H9 (cell line): ENCODE measurements at regions not wholly inside any gene's neighbourhood (a gene's known extent, or its start where the extent isn't known, plus 50 kb on each side); places are given as distances from the start of the nearest gene placed in this dataset.

Experiments
- DNase-seq: peaks from one replicate; pipeline ENCODE4 v3.0.0-alpha.2; 2017
- H2AFZ ChIP-seq: one replicate; pipeline ENCODE4 v1.6.1; 2013; ENCODE audit warnings: mild to moderate bottlenecking, low read length, control low read depth, moderate library complexity
- H2AK5ac ChIP-seq: 2 replicates; pipeline ENCODE4 v1.6.1; 2013; ENCODE audit warnings: low read length, control low read depth, mixed read lengths; ENCODE audit not compliant: insufficient read length
- H2BK120ac ChIP-seq: one replicate; pipeline ENCODE4 v1.6.1; 2013; ENCODE audit warnings: low read depth, mild to moderate bottlenecking, low read length, control low read depth, inconsistent platforms; ENCODE audit not compliant: poor library complexity, severe bottlenecking
- H2BK12ac ChIP-seq: 2 replicates; pipeline ENCODE4 v1.6.1; 2013; ENCODE audit warnings: low read length, control low read depth, mixed read lengths, low read depth; ENCODE audit not compliant: insufficient read length
- H2BK15ac ChIP-seq: 2 replicates; pipeline ENCODE4 v1.6.1; 2013; ENCODE audit warnings: low read depth, low read length, control low read depth
- H2BK20ac ChIP-seq: one replicate; pipeline ENCODE4 v1.6.1; 2013; ENCODE audit warnings: low read depth, mild to moderate bottlenecking, low read length, control low read depth, inconsistent platforms; ENCODE audit not compliant: poor library complexity, severe bottlenecking
- H2BK5ac ChIP-seq: 2 replicates; pipeline ENCODE4 v1.6.1; 2013; ENCODE audit warnings: low read length, control low read depth, mixed read lengths; ENCODE audit not compliant: insufficient read length
- H3K14ac ChIP-seq: 2 replicates; pipeline ENCODE4 v1.6.1; 2013; ENCODE audit warnings: low read length, control low read depth; ENCODE audit not compliant: insufficient read depth
- H3K18ac ChIP-seq: 2 replicates; pipeline ENCODE4 v1.6.1; 2013; ENCODE audit warnings: low read depth, mild to moderate bottlenecking, mixed read lengths, low read length, control low read depth; ENCODE audit not compliant: insufficient read length
- H3K23ac ChIP-seq: 2 replicates; pipeline ENCODE4 v1.6.1; 2013; ENCODE audit warnings: low read length, control low read depth, mixed read lengths, low read depth; ENCODE audit not compliant: insufficient read length
- H3K23me2 ChIP-seq: 2 replicates; pipeline ENCODE4 v1.6.1; 2013; ENCODE audit warnings: low read depth, mild to moderate bottlenecking, mixed read lengths, low read length, control low read depth; ENCODE audit not compliant: insufficient read length, poor library complexity, severe bottlenecking
- H3K27ac ChIP-seq: 2 replicates; pipeline ENCODE4 v1.5.1; 2013; ENCODE audit warnings: low read length, control low read depth, mixed read lengths, low read depth; ENCODE audit not compliant: insufficient read length
- H3K27me3 ChIP-seq: 2 replicates; pipeline ENCODE4 v1.6.1; 2013; ENCODE audit warnings: low read length, control low read depth, inconsistent platforms; ENCODE audit not compliant: insufficient read depth
- H3K4ac ChIP-seq: 2 replicates; pipeline ENCODE4 v1.6.1; 2013; ENCODE audit warnings: low read depth, mild to moderate bottlenecking, control low read depth, inconsistent platforms, low read length, moderate library complexity
- H3K4me1 ChIP-seq: 2 replicates; pipeline ENCODE4 v1.6.1; 2013; ENCODE audit warnings: low read length, control low read depth, inconsistent platforms; ENCODE audit not compliant: insufficient read depth
- H3K4me2 ChIP-seq: 2 replicates; pipeline ENCODE4 v1.6.1; 2013; ENCODE audit warnings: low read length, control low read depth, mixed read lengths; ENCODE audit not compliant: insufficient read length, insufficient read depth
- H3K56ac ChIP-seq: 2 replicates; pipeline ENCODE4 v1.6.1; 2013; ENCODE audit warnings: low read depth, mild to moderate bottlenecking, mixed read lengths, low read length, control low read depth; ENCODE audit not compliant: insufficient read length
- H3K79me1 ChIP-seq: 2 replicates; pipeline ENCODE4 v1.6.1; 2013; ENCODE audit warnings: low read depth, mild to moderate bottlenecking, moderate library complexity, low read length, control low read depth, inconsistent platforms; ENCODE audit not compliant: insufficient read depth, poor library complexity, severe bottlenecking
- H3K79me2 ChIP-seq: 2 replicates; pipeline ENCODE4 v1.6.1; 2013; ENCODE audit warnings: low read length, control low read depth, inconsistent platforms; ENCODE audit not compliant: insufficient read depth
- H3K9ac ChIP-seq: 2 replicates; pipeline ENCODE4 v1.6.1; 2013; ENCODE audit warnings: low read length, control low read depth, mixed read lengths; ENCODE audit not compliant: insufficient read length; ENCODE audit errors: extremely low read depth
- H3K9me3 ChIP-seq: one replicate; pipeline ENCODE4 v1.6.1; 2013; ENCODE audit warnings: low read depth, low read length, inconsistent platforms; ENCODE audit not compliant: control insufficient read depth
- H3T11ph ChIP-seq: one replicate; pipeline ENCODE4 v1.6.1; 2013; ENCODE audit warnings: mild to moderate bottlenecking, low read length, control low read depth, inconsistent platforms
- H4K20me1 ChIP-seq: one replicate; pipeline ENCODE4 v1.6.1; 2013; ENCODE audit not compliant: control insufficient read depth, insufficient read length, insufficient read depth
- H4K5ac ChIP-seq: 2 replicates; pipeline ENCODE4 v1.6.1; 2013; ENCODE audit warnings: low read depth, mild to moderate bottlenecking, mixed read lengths, low read length, control low read depth; ENCODE audit not compliant: insufficient read length
- H4K8ac ChIP-seq: replicated peaks from 2 replicates; pipeline ENCODE4 v1.6.1; 2013; ENCODE audit warnings: low read length, control low read depth, mixed read lengths, low read depth; ENCODE audit not compliant: insufficient read length
- H4K91ac ChIP-seq: 2 replicates; pipeline ENCODE4 v1.6.1; 2013; ENCODE audit warnings: low read depth, mild to moderate bottlenecking, moderate library complexity, mixed read lengths, low read length, control low read depth; ENCODE audit not compliant: insufficient read length
- H3K27ac Mint-ChIP-seq, 3 experiments: 2 replicates in 2 of 3; 3 replicates in 1 of 3; pipeline ENCODE4 v1.8.0; 2020 to 2021; ENCODE audit warnings: mixed read lengths in 3 of 3, mild to moderate bottlenecking in 1 of 3, moderate library complexity in 1 of 3
- H3K27me3 Mint-ChIP-seq: 2 replicates; pipeline ENCODE4 v1.8.0; 2021; ENCODE audit warnings: low read depth, mild to moderate bottlenecking, moderate library complexity, mixed read lengths
- H3K36me3 Mint-ChIP-seq, 3 experiments: 2 replicates in 2 of 3; 3 replicates in 1 of 3; pipeline ENCODE4 v1.8.0; 2020 to 2021; ENCODE audit warnings: low read depth in 3 of 3, mixed read lengths in 3 of 3; ENCODE audit not compliant: insufficient read depth in 1 of 3
- H3K4me1 Mint-ChIP-seq, 2 experiments: 2 replicates each; pipeline ENCODE4 v1.8.0; 2020; ENCODE audit warnings: mixed read lengths in 2 of 2
- H3K4me3 Mint-ChIP-seq, 2 experiments: 2 replicates in 1 of 2; 3 replicates in 1 of 2; pipeline ENCODE4 v1.8.0; 2020 to 2021; ENCODE audit warnings: mild to moderate bottlenecking in 2 of 2, mixed read lengths in 2 of 2, moderate library complexity in 1 of 2
- H3K9me3 Mint-ChIP-seq, 2 experiments: 2 replicates in 1 of 2; 3 replicates in 1 of 2; pipeline ENCODE4 v1.8.0; 2020; ENCODE audit warnings: mild to moderate bottlenecking in 2 of 2, mixed read lengths in 2 of 2, moderate library complexity in 1 of 2
- CTCF ChIP-seq: fragments of 200-600 bp; sonication (generic); conservative IDR thresholded peaks from 3 replicates; pipeline ENCODE4 v1.8.0; 2021; ENCODE audit warnings: antibody characterized with exemption, mild to moderate bottlenecking
- WGBS: extraction: QIAGEN DNeasy Blood & Tissue Kit; methylation state at CpG from one replicate; pipeline ENCODE4 v1.1.7; 2013; ENCODE audit warnings: missing lambda C conversion rate, low lambda C conversion rate, mixed read lengths; ENCODE audit not compliant: insufficient read length; ENCODE audit errors: extremely low coverage; 5-methylcytosine and 5-hydroxymethylcytosine counted together

DNA sequence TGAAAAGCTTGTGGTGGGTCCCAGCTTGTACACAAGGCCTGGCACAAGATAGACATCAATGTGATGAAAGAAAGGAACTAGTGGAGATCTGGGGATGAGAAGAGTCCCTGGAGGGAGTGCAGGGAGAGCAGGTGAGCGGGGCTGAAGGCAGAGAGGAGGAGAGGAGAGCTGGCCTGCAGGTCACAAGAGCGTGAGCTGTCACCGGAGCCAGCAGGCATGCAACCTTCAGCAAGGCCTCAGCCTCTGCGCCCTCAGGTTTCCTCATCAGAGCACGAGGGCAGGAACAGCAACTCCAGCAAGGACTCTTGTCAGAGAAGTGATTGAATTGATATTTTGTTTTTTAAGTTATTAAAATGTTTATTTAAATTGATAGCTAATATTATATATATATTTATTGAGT, 188.6 kb downstream of the CXCL12 start:
- H2BK12ac ChIP-seq: no peak overlapping the region
- H3K79me1 ChIP-seq: no peaks in the 10 kb centered on the region
- no peak overlapping the region for H2BK20ac ChIP-seq
- WGBS: no CpG with 5 or more reads among the region's 5 CpGs
- H3K27ac ChIP-seq: no peak overlapping the region
- H4K8ac ChIP-seq: no peak overlapping the region
- no peak overlapping the region for H4K91ac ChIP-seq
- H3K79me2 ChIP-seq: no peaks in the 10 kb centered on the region
- no peaks in the 10 kb centered on the region for H3K4me1 ChIP-seq
- H3K27ac Mint-ChIP-seq: no peak overlapping the region; a peak in 1 of 7 replicates
- no peak for DNase-seq
- no peak overlapping the region for H3T11ph ChIP-seq
- no peaks in the 10 kb centered on the region for H4K20me1 ChIP-seq
- no peak overlapping the region for H3K23ac ChIP-seq
- H2AFZ ChIP-seq: no peak overlapping the region
- H2AK5ac ChIP-seq: no peak overlapping the region
- H3K36me3 Mint-ChIP-seq: peaks cover 0 to 8% (median 0%) of the 10 kb centered on the region in 3 experiments; a peak in 2 of 7 replicates
- H3K4ac ChIP-seq: no peak overlapping the region
- H4K5ac ChIP-seq: no peak overlapping the region
- no peaks in the 10 kb centered on the region for H3K23me2 ChIP-seq
- peaks cover 3 to 5% of the 10 kb centered on the region in 2 experiments; a peak in 3 of 5 replicates for H3K9me3 Mint-ChIP-seq
- no peak overlapping the region for H3K4me3 Mint-ChIP-seq
- TF ChIP-seq CTCF: no peak
- H3K27me3 Mint-ChIP-seq: no peaks in the 10 kb centered on the region; the same call in 1 of the 2 replicates
- no peak overlapping the region for H2BK5ac ChIP-seq
- H2BK120ac ChIP-seq: no peak overlapping the region
- peaks cover 3 to 4% of the 10 kb centered on the region in 2 experiments for H3K4me1 Mint-ChIP-seq
- H3K9me3 ChIP-seq: no peaks in the 10 kb centered on the region
- no peak overlapping the region for H3K4me2 ChIP-seq
- H2BK15ac ChIP-seq: no peak overlapping the region
- no peaks in the 10 kb centered on the region for H3K27me3 ChIP-seq
- no peak overlapping the region for H3K9ac ChIP-seq
- no peak overlapping the region for H3K56ac ChIP-seq
- H3K14ac ChIP-seq: no peak overlapping the region
- H3K18ac ChIP-seq: no peak overlapping the region
